Activated T-cell treated with anti-CD3 and anti-CD28 coated beads, Interleukin-2, amount 50 U/mL, for 24 hours (primary cell): ENCODE measurements at regions not wholly inside any gene's neighbourhood (a gene's known extent, or its start where the extent isn't known, plus 50 kb on each side); places are given as distances from the start of the nearest gene placed in this dataset.

Experiments
- DNase-seq: peaks from one replicate; pipeline ENCODE4 v3.0.0-alpha.2; 2020
- H3K27ac Mint-ChIP-seq: 2 replicates; pipeline ENCODE4 v1.8.0; 2020; ENCODE audit warnings: mild to moderate bottlenecking, mixed read lengths
- H3K27me3 Mint-ChIP-seq: 2 replicates; pipeline ENCODE4 v1.8.0; 2020; ENCODE audit warnings: mixed read lengths
- H3K36me3 Mint-ChIP-seq: 2 replicates; pipeline ENCODE4 v1.8.0; 2020; ENCODE audit warnings: low read depth, mixed read lengths
- H3K4me1 Mint-ChIP-seq: 2 replicates; pipeline ENCODE4 v1.8.0; 2020; ENCODE audit warnings: low read depth, mixed read lengths
- H3K4me3 Mint-ChIP-seq: 2 replicates; pipeline ENCODE4 v1.8.0; 2020; ENCODE audit warnings: mild to moderate bottlenecking, moderate library complexity, mixed read lengths
- H3K9me3 Mint-ChIP-seq: 2 replicates; pipeline ENCODE4 v1.8.0; 2020; ENCODE audit warnings: mixed read lengths

DNA sequence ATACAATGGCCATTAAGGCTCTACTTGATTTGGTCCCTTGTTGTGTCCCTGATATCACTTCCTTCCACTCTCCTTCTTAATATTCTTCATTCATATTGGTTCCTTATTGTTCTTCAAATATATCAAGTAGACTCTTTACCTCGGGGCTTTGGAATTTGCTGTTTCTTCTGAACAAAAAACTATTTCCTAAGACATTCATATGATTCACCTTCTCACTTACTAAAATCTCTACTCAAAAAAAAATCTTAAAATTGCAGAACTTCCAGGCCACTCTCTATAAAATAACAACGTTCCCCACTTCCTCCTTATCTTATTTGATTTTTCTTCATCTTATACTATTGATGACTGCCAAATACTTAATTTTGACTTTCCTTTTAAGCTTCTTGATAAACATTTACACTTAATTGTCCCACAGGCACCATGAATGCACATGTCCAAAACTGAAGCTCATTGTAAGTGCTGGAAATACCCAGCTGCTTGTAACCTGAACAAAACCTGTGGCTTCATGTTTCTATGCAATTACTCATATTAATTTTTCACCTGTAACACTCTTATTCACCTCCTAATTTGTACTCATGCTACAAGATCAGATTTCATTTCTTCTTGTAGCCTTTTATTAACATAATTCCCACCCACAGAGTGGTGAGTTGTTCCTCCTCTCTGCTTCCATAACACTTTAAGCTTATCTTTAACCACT lies 58.4 kb upstream of the NUDT12 start:
- no peaks in the 10 kb centered on the region for H3K27me3 Mint-ChIP-seq
- H3K9me3 Mint-ChIP-seq = no peaks in the 10 kb centered on the region
- no peaks in the 10 kb centered on the region for H3K4me1 Mint-ChIP-seq
- no peak overlapping the region for H3K27ac Mint-ChIP-seq
- H3K36me3 Mint-ChIP-seq = no peaks in the 10 kb centered on the region
- no peak overlapping the region for H3K4me3 Mint-ChIP-seq
- DNase-seq = no peak

DNA sequence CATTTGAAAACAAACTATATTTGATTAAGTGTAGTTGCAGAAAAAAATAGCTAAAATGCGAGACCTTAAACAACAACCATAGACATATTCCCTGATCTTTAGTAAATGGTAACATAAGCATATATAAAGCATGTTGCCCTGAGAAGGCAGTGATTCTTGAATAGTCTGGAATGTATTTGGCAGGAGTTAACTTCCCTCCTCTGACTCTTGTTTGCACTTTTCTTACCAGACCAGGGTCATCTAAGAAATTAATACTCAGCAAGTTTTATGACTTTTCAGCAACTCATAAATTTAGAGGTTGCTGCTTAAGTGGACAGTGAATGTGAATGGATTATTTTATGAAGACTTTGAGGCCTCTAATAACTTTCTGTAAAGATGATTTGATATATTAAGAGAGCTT lies 55.3 kb upstream of the NUDT12 start:
- Mint-ChIP-seq H3K9me3 (no peaks in the 10 kb centered on the region), H3K27ac (no peak overlapping the region), H3K4me1 (no peaks in the 10 kb centered on the region)

DNA sequence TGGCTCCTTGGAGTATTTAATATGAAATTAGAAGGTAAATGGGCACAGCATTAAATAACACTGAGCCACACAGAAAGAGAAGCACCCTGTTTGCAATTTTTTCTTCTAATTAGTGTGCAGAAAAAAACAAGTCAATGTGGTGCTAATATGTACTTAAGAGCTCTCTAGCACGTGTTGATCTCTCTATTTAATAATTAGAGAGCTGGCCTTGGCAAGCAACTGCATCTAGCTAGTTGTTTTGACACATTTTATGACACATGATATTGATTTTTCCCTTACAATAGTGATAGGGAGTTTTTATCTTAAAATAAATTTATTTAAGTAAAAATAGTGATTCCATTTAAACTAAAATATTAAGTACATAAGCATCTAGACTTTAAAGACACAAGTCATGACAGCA lies 54.5 kb upstream of the NUDT12 start:
- H3K27ac Mint-ChIP-seq = no peak overlapping the region
- H3K4me3 Mint-ChIP-seq = no peak overlapping the region
- H3K4me1 Mint-ChIP-seq = no peaks in the 10 kb centered on the region
- H3K9me3 Mint-ChIP-seq = no peaks in the 10 kb centered on the region
- no peaks in the 10 kb centered on the region for H3K27me3 Mint-ChIP-seq
- no peaks in the 10 kb centered on the region for H3K36me3 Mint-ChIP-seq
- DNase-seq = no peak

More for the DNA sequence above, 55.3 kb upstream of the NUDT12 start:
- Mint-ChIP-seq H3K36me3 (no peaks in the 10 kb centered on the region), H3K4me3 (no peak overlapping the region), H3K27me3 (no peaks in the 10 kb centered on the region)
- DNase-seq = no peak

DNA sequence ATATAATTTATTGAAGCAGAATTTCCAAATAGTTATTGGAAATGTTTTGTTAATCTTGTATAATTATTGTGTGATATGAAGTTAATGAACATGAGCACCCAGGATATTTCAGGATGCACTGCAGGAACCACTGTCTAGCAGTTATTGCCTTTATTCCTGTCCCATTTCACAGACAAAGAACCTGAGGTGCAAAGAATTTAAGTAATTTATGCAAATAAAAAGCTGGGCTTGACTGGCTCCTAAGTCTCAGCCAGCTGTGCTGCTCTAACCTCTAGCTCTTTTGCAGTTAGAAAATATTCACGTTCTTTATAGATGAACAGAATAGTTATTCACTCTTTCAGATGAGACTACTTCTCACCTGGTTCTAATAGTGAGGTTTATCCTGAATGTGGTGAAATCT lies 50.0 kb upstream of the NUDT12 start:
- H3K27me3 Mint-ChIP-seq = no peaks in the 10 kb centered on the region
- no peak for DNase-seq
- H3K27ac Mint-ChIP-seq = no peak overlapping the region
- no peak overlapping the region for H3K4me3 Mint-ChIP-seq
- H3K4me1 Mint-ChIP-seq = no peaks in the 10 kb centered on the region
- H3K36me3 Mint-ChIP-seq = no peaks in the 10 kb centered on the region
- no peaks in the 10 kb centered on the region for H3K9me3 Mint-ChIP-seq
